GM21717 (cell line): ENCODE measurements at regions not wholly inside any gene's neighbourhood (a gene's known extent, or its start where the extent isn't known, plus 50 kb on each side); places are given as distances from the start of the nearest gene placed in this dataset.
"Not testable (repeated sequence)": the region's sequence is repeated elsewhere in the genome, so short reads cannot be mapped to it uniquely, and the experiment has no call there.

Source experiments
- ATAC-seq: cut with Tn5 transposase; IDR thresholded peaks from one replicate; pipeline ENCODE4 v1.9.1; 2021; ENCODE audit warnings: mild to moderate bottlenecking, moderate library complexity; ENCODE audit not compliant: unreplicated experiment

DNA sequence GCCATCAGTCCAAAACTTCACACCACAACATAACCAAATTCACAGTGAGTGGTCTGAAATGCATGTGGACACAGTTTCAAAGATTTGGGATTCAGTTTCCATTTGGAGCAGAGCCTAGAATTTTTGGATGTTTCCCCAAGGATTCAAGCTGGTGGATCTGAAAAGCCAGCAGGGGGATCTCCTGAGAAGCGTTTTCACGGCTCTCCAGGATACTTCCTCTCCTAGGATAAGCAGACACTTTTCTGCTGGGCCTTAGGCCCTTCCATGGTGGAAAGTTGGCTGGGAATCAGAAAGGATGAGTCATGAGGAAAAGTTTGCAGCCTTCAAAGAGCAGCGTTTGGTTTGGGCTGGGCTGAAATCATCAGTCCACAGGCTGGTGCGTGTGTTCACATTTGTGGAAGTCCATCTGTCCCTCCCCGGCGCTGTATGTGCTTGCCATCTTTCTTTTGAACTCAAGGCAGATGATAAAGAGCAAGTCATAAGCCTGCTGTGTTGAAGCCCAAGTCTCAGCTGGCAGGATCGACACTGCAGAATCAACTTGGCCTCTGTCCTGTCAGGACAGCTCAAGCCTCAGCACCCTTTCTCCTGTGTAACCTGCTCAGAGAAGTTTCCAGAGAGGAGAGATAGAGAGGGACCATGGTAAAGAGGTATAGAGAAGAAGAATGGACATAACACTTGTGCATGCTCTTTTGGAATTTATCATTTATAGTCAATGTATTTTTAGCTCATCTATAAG is 152.6 kb upstream of the MSX2 start:
- ATAC-seq: no peak

DNA sequence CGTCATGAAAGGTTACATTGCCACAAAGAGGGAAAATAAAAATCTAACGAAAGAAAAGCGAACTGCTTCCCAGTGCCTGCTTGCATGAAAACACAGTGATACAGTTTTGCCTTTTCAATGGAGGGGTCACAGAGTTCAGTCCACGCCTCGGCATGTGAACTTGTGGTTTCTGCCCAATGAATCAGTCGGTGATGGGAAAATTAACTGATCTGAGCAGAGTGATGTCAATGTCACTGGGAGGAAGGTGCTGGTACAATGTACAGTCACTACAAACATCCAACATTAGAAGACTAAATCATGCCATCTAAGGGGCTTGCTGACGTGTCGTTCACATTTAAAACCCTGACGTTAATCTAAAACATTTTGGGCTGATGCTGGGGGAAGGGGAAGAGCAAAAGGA is 151.8 kb upstream of the MSX2 start:
- ATAC-seq: no peak

DNA sequence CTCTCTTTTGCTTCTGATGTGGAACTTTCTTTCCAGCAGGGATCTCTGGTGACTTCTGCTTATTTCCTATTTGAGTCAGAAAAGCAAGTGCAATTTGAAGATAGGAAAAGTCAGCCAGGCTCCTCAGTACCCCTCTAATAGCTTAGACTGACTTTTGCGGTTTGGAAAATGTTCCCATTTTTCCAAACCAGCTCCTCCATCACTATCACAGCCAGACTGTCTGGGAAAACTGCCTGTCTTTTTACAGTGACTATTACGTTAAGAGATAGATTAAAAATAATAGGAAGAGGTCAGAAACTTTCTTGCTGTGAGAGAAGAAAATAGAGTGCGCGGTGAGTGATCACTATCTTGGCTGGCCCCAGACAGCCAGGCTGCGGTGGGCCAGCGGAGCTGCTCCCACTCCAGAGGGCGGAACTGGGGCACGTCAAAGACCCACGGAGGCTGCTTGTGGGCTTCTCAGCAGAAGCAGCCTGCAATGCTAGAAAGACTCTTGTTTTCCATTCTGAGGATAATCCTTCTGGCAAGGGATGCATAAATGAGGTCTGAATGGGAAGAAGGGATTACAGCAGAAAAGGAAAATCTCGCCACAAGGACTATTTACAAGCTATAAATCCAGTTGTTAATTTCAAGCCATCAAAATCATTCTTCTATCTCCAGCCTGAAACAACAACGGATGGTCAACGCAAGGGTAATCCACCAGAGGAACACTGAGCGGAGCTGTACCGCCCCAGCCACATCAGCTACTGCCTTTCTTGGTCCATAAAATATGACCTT is 151.0 kb upstream of the MSX2 start:
- ATAC-seq: no peak

DNA sequence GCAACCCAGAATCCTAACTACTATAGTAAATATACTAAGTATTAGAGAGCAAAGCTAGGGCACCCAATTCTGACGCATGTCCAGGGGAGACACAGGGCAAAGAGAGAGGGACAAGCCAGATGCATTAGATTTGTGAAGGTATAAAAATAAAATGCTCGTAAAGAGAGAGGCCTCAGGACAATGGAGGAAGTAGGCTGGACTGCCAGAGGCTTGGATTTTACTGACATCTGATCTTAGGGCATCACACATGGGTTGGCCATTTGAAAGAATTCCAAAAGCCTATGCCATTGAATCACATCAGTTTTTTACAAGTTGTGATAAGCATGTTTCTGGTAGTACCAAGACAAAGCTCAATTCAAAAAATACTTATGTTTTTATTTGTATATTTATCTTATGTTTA is 149.3 kb upstream of the MSX2 start:
- no peak for ATAC-seq

DNA sequence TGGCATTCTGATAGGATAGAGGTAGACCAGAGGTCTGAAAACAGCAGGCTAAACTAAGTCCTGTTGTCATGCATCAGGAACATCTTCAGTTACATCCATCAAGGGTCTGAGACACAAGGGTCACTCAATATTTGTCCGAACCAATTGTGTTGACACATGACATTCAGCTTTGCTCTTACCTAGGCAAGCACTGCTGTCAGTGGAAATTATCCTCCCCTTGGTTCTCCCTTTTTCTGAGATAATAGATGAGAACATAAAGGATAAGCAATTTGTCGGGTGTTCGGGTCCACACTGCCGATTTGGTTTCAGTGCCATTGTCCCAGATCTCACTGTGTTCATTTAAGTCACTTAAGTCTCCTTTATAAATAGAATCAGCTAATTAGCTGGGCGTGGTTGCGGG is 148.3 kb upstream of the MSX2 start:
- no peak for ATAC-seq

DNA sequence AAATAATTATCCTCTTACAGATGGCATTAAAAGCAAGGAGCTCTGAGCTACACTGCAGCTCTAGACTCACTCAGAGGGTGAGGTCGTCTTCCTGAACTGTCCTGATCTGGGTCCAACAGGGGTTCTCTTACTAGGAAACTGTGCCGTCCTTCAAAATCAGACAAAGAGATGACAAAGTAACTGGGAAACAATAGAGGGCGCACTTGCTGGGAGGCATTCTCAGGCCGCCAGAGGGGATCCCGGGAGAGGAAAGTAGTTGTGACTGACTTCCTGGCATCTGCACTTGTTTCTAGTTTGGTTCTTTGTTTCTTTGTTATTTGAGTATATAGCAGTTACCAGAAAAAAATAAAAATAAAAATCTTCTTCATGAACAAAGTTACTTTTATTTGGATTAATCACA is 142.9 kb upstream of the MSX2 start:
- no peak for ATAC-seq

DNA sequence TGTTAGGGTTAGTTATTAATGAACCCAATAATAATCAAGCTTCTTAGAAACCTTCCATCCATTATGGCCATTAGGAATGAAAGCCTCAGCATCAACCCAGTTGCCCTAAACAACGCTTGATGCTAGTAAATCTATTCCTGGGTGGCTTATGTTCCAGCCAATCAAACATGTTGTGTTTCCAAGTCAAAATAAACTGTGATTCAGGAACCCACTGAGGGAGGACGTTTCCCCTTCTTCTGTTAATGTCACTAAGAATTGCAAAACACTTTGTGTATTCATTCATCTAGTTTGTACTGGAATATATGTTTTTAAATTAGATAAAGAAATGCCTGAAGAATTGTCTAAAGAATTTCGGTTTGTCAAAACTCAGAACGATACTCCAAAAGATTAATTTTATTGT is 142.5 kb upstream of the MSX2 start:
- no peak for ATAC-seq

DNA sequence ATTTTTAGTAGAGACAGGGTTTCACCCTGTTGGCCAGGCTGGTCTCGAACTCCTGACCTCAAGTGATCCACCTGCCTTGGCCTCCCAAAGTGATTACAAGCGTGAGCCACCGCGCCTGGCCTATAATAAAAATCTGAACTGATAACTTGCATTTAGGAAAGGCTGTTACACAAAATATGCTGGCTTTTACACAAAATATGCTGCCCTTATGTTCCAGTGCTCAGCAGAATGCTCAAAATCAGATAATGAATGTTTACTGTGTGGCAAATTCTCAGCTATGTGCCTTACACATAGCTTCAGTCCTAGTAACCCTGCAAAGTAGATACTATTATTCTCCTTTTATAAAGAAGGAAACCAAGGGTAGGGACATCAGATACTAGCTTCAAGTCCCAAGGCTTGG is 141.3 kb upstream of the MSX2 start:
- ATAC-seq: no peak

DNA sequence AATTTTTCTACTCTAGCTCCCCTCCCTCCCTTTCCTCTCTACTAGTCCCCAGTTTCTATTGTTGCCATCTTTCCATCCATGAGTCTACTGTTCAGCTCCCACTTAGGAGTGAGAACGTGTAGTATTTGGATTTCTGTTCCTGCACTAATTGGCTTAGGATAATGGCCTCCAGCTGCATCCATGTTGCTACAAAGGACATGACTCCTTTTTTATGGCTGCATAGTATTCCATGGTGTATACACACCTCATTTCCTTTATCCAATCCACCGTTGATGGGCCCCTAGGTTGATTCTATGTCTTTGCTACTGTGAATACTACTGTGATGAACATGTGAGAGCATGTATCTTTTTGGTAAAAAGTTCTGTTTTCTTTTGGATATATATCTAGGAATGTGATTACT is 138.9 kb upstream of the MSX2 start:
- ATAC-seq: no peak

DNA sequence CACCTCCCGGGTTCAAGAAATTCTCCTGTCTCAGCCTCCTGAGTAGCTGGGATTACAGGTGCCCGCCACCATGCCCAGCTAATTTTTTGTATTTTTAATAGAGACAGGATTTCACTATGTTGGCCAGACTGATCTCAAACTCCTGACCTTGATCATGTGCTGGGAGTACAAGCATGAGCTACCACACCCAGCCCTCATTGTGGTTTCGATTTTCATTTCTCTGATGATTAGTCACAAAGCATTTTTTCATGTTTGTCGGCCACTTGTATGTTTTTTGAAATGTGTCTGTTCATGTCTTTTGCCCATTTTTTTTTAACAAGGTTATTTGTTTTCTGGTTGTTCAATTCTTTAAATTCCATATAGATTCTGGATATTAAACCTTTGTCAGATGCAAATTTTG is 138.2 kb upstream of the MSX2 start:
- ATAC-seq: not testable (repeated sequence)

DNA sequence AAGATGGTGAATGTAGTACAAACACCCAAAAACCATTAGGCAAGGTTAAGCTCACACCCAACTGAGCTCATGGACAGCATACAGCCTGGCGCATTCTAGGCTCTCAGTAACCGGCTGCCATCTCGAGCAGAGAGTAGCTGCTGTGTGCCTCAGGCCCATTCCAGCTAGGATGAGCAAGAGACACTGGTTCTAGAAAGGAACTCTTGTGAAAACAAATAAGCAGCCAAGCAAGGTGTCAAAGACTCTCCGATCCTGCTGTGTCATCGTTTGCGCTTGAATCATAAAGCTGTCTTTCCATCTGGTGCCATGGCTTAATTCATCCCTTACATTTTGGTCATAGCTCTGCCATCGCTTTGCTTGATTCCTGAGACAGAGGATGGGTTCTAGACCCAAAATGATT is 135.4 kb upstream of the MSX2 start:
- ATAC-seq: no peak

DNA sequence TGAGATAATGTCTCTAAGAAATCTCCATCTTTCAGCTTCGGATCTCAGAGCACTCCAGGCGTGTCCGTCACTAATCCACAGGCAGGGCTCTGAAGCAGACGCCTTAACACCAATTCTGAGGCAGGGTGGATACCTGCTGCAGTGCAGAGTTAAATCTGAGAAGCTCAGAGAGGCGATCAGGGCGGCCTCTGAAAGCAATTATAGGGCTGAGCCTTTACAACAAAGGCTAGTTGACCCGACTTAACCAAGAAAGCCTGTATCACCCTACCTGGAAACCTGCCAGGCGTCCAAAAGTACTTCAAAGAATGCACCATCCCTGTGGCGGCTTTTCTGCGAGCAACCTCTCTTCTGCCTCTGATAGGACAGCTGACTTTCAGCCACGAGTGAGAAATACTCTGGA is 134.8 kb upstream of the MSX2 start:
- ATAC-seq: no peak

DNA sequence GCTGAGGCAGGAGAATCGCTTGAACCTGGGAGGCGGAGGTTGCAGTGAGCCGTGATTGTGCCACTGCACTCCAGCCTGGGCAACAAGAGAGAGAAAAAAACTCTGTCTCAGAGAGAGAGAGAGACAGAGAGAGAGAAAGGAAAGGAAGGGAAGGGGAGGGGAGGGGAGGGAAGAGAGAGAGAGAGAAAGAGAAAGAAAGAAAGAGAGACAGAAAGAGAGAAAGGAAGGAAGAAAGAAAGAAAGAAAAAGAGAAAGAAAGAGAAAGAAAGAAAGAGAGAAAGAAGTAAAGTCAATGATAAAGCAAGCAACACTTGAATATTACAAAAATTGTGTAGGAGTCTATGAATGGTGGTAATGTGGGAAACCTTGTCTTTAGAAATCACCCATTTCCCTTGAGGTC is 133.6 kb upstream of the MSX2 start:
- no peak for ATAC-seq

DNA sequence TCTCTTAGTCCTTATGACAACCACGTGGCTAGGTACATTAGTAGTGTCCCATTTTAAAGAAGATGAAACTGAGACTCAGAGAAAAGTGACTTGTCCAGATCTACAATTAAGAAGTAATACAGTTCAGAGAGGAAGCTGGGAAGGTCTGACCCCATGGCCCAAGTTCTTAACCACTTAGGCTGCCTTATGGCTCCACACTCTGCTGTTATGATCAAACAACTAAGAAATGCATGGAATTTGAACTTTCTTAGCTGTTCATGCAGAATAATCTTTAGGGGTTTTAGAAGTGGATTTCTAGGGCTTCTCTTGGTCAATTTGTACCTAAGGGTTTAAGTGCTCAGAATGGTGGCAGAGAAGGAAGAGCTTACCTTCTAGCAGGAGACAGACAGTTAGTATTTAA is 128.0 kb upstream of the MSX2 start:
- ATAC-seq: no peak

DNA sequence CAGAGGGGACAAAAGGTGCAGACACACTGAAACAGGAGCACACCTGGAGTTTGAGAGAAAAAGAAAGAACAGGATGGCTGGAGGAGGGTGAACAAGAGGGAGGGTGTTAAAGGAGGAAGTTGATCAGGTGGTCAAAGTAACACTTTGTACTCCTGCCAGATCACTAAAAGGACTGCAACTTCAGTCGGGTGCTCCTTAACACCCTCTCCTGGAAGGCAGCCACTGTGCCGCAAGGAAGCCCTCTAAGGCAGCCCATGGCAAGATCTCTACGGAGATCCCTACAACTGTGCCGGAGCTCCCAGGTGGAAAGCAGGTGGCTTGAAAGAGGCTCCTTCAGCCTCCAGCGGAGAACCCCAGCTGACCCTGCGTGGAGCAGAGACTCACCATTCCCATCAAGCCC is 124.4 kb upstream of the MSX2 start:
- no peak for ATAC-seq

DNA sequence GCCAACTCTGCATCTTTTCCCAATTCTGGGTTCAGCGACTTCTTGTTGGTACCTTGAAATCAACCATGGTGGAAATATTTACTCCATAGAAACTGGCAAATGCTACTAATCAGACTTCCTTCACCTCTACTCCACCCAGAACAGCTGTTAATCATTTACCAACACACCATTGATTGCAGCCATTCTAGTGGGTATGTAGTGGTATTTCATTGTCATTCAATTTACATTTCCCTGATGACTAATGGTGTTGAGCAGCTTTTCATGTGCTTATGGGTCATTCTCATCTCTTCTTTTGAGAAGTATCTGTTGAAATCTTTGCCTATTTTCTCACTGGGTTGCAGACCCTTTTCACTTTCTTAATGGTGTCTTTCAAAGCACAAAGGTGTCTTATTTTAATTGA is 122.4 kb upstream of the MSX2 start:
- ATAC-seq: no peak

DNA sequence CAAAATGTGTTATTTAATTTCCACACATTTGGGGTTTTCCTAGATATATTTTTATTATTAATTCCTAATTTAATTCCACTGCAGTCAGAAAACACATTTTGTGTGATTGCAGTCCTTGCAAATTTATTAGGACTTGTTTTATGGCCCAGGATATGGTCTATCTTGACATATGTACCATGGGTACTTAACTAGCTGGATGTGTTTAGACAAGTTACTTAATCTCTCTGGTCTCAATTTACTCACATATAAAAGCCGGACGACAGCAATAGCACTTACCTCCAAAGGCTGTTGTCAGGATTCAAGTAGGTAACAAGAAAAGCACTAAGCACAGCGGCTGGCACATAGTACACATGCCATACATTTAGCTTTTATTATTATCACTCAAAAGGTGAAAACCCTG is 118.2 kb upstream of the MSX2 start:
- ATAC-seq: no peak

DNA sequence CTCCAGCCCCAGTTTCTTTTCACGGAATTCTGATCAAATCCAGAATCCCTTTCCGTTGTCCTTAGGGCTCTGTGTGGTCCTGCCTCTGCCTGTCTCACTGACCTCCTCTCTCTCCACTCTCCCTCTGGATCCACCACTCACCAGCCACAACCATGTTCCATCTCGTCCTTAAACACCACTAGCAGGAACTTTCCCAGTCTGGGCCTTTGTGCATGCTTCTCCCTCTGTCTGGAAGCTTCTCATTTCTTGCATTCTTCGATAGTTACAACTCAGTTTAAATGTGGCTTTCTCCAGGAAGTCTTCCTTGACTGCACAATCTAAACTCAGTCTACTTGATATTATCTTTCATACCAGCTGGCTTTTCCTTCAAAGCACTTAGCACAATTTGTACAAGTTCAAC is 117.7 kb upstream of the MSX2 start:
- no peak for ATAC-seq

DNA sequence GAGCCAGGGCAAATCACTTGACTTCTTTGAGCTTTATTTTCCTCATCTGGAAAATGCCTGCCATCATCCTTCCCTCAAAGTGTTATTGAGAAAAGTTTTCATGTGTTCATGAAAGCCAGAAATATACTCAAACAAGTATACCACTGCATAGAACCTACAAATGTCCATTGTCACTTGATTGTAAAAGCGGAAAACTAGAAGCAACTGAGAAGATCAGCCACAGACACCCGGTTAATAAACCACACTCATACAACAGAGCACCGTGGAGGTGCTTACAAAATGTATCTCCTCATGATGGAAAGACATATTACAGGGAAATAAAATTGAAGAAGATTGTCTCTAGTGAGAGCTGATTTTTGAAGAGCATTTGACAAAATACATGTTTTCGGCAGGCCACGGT is 117.2 kb upstream of the MSX2 start:
- no peak for ATAC-seq

DNA sequence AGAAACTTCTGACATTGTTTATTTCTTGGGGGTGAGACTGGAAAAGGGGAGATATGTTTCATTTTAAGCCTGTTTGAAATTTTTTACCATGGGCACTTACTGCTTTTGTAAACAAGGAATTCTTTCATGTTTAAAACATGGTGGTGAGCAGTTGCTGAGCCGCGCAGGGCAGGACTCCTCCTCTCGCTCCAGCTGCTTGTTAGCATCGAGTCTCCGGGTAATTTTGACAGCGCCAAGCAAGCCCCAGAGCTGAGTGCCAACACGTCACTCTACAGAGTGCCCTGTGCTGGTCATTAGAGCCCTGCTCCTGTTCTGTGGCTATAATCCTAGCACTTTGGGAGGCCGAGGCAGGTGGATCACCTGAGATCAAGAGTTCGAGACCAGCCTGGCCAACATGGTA is 116.5 kb upstream of the MSX2 start:
- ATAC-seq: no peak

DNA sequence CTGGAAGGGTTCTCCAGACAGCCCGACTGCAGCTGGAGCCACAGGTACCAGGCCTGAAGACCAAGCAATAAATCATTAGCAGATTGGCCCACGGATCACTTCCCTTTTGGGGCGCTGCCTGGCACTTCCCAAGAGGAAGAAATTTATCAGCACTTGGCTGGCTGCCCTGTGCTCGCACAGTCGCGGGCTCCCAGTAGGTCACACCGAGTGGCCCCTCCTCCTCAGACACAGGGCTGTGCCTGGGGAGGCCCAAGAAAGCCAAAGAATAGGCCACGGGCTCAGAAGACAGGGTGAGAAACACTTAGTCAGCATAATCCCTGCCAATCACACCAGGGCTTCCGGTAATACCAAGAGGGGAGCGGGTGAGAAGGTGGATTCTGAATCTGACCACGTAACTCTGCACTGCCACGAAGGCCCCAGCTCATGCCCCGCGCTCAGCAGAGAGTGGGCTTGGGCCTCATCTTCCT is 115.7 kb upstream of the MSX2 start:
- ATAC-seq: no peak

DNA sequence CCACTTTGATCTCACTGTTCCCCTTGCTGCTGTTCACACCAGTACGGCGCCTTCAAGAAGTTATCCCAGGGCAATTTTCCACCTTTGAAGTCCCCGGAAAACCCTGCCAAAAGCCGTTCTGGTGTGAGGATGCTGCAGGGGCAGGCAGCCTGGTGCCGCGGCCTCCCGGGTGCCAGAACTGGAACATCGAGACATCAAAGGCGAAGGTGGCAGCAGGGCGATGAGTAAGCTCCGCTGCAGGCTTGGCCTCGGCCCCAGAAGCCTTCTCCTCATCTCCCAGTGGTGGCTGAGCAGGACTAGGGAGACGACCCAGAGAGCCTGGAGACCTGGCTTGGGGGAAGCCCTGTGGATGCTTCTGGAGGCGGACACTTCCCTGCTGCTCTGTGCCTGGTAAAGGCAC is 115.3 kb upstream of the MSX2 start:
- no peak for ATAC-seq

DNA sequence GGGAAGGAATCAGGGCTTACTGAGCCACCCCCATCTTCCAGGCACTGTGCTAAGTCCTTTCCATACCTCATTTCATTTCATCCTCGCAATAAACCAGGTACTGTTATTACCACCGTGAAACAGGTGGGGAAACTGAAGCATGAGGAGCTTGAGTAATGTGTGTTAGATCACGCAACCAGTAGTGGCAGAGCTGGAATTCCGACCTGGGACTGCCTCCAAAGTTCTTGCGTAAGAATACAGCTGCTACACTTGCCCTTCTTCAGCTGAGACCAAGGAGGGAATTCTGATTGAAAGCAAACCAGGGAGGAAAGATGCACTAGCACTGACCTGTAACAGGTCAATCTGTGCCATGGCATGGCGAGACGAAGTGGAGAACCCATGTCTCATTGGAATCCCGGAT is 113.4 kb upstream of the MSX2 start:
- no peak for ATAC-seq
